Activated CD4-positive, alpha-beta T cell treated with anti-CD3 and anti-CD28 coated beads, Interleukin-2, amount 50 U/mL, for 24 hours (primary cell): ENCODE measurements at regions not wholly inside any gene's neighbourhood (a gene's known extent, or its start where the extent isn't known, plus 50 kb on each side); places are given as distances from the start of the nearest gene placed in this dataset.

ENCODE experiments used
- DNase-seq, 2 donors: peaks; one replicate each; pipeline ENCODE4 v3.0.0-alpha.2; 2020; ENCODE audit warnings: low read depth in 1 of 2, low spot score in 1 of 2

- DNase-seq: no peak
Measured at GRCh38 chr3:34724916-34725499, 914.3 kb upstream of the ARPP21 start.

DNA sequence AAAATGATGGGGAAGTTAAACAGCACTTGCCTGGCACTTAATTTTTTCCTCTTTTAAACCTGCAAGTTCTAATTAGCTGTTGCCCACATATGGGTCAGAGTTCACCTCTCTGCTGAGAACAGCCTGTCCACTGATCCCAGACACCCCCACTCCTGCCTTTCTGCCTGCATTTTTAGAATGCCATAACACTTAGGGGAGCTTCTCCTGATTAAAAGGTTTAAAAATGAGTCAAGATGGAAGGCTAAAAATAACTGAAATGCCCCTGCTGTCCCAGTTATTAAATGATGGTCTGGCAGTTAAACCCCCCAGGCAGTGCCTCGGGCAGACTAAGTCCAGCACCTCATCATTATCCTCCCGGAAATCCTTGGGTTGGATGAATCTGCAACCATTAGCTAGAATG, 913.6 kb upstream of the ARPP21 start:
- no peak for DNase-seq

- no peak for DNase-seq
Measured at GRCh38 chr3:34727700-34728099, 911.6 kb upstream of the ARPP21 start.

- DNase-seq: no peak
Measured at GRCh38 chr3:34742151-34742550, 897.2 kb upstream of the ARPP21 start.

- DNase-seq: no peak
Measured at GRCh38 chr3:34758630-34759261, 880.6 kb upstream of the ARPP21 start.

DNA sequence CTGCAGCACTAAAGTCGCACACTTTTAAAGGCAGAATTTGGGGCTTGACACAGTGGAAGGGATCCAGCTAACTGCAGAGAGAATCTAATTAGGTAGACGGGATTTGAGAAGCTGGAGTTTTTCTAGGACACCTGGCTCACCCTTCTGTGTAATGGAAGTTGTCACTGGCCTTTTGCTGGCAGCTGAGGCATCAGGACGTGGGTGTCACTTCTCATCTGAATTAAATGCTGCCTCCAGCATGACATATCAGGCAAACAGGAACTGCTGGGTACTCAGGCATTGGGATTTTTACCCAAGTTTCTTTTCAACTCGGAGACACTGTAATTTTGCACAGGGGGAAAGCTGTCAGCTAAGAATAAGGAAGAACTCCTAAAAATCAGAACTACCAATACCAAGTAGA, 861.9 kb upstream of the ARPP21 start:
- no peak for DNase-seq

DNA sequence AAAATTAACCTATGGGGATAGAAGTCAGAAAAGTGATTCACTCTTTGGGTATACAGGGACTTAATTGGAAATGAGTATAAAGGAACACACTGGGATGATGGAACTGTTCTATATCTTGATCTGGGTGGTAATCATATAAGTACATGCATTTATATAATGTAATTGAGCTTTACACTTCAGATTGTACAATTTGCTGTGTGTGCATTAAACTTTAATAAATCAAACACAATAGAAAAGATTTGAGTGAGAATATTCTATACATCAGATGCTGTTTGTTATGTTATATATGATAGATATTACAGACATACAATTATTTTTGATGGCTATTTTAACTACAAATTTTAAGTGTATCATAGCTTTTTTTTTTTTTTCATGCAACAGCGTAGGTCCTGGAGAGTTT, 860.2 kb upstream of the ARPP21 start:
- DNase-seq: no peak

DNA sequence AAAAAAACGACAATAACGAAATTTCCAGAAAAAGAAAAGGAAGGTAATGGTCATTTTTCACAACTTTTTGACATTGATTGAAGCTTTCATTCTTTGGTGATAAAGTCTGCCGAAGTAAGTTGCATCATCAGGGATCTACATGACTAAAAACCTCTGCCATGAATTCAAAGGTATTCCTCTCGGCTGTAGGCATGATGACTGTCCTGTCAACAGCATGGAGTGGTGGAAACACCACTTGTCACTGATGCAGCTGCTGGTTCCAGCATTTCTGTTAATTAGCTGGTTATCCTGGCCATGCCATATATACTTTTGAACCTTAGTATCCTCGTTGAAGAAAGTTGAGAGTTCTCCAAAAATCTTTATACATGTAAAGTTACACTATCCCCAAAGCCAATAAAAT, 859.0 kb upstream of the ARPP21 start:
- DNase-seq: no peak

DNA sequence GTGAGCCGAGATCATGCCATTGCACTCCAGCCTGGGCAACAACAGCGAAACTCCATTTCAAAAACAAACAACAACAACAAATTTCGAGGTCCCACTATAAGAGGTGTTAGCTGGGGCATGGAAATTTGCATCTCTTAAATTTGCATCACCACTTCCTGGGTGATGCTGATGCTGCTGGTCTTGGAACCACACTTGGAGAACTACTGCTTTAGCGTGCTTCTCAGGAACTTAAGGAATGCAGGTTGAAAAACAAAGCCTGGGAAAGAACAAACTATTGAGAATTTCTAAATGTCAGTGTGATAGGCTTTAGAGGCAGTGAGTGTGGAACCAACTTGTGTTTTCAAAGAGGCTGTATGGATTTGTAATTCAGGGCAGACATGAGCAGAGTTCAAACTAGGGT, 858.4 kb upstream of the ARPP21 start:
- no peak for DNase-seq

GRCh38 chr3:34782871-34783270, 856.5 kb upstream of the ARPP21 start:
- no peak for DNase-seq

GRCh38 chr3:34783876-34784275, 855.4 kb upstream of the ARPP21 start:
- no peak for DNase-seq

DNA sequence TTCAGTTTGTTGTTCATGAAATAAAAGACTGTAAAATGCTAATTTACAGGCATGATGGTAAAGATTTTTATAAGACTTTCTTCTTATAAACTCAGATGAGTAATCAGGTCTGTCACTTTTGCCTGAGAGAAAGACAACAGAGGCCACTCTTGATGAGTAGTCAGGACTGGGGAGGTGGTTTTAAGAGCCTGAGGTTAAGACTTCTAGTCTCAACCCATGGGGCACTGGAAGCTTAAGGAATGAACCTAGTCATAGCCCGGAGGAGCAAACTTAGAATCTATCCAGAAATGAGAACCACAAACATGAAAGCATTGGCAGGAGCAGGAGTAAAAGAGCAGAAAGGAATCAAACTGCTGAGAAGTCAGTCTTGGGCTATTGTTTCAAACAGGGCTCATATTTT, 846.3 kb upstream of the ARPP21 start:
- DNase-seq: no peak

GRCh38 chr3:34807611-34808010, 831.7 kb upstream of the ARPP21 start:
- DNase-seq: no peak

DNA sequence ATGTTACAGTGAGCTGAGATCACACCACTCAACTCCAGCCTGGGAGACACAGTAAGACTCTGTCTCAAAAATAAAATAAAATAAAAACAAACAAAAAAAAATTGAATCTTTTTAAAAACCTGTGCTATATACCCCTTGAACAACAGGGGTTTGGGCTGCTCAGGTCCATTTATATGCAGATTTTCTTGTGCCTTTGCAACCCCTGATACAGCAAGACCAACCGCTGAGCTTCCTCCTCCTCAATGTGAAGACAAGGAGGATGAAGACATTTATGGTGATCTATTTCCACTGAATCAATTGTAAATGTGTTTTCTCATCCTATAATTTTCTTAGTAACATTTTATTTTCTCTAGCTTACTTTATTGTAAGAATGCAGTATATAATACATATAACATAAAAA, 831.0 kb upstream of the ARPP21 start:
- no peak for DNase-seq

DNA sequence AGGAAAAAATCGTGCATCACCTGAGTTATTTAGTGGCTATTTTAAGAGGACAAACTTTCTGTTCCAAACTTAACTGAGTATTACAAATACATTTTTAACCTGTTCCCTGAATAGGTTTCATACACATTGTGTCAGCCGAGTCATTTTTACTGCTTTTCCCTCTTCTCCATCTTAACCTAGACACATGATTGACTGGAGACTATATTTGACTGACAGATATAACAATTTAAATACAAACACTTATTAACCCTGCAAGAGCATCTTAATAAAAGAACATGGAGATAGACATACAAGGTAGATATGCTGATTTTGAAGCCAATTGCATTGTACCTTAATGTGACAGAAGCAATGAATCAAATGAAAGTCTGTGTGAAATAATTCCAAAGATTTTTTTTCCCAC, 810.5 kb upstream of the ARPP21 start:
- no peak for DNase-seq

- DNase-seq: no peak
Measured at GRCh38 chr3:34832865-34833508, 806.3 kb upstream of the ARPP21 start.

- DNase-seq: no peak
Measured at GRCh38 chr3:34837848-34838741, 801.2 kb upstream of the ARPP21 start.

GRCh38 chr3:34842706-34843480, 796.4 kb upstream of the ARPP21 start:
- DNase-seq: no peak

- no peak for DNase-seq
Measured at GRCh38 chr3:34844323-34844620, 795.1 kb upstream of the ARPP21 start.

DNA sequence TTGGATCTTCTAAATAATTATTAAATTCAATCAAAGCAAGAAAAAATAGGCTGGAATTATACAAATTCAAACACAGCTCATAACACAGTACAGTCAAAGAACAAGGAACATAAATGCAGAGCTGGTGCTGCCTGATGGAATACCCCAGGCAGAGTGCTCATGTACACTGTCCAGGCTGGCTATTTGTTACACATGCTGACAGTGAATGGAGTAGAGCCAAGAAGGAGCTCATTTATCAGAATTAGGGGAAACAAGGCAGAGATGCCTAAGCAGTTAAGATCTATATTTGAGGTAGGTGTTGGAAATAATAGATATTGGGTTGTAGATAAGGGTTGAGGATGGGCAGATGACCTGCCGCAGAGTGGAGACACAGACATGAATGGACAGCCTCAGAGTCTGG, 788.2 kb upstream of the ARPP21 start:
- DNase-seq: no peak

DNA sequence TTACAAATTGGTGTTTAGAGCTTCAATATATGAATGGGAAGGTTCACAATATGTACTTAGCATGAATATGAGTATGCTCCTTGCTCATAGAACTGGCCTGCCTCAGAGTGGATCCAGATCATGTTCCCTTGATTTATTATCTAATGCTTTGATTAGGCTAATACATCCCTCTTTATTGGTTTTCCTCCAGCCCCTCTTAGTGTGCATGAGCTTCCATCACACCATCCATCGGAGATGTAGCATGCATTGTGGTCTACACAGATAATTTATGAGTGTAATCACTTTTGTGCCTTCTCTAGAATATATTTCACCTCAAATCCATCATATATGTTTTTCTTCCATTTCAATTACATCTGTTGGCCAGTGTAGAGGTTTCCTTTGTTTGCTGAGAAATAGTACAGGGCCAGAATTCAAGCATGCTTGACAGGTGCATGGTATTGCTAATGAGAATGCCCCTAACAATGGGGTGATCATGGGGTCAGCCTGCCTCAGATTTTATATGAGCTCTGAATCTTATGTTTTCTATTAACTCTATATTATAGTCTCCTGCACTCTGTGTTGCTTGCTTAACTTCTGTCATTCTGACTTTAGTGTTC, 786.4 kb upstream of the ARPP21 start:
- no peak for DNase-seq
